Psoas muscle (tissue), 7 donors: ENCODE measurements at regions not wholly inside any gene's neighbourhood (a gene's known extent, or its start where the extent isn't known, plus 50 kb on each side); places are given as distances from the start of the nearest gene placed in this dataset.

Experiments used
- ATAC-seq, 4 donors: fragments of 200-7000 bp; cut with Tn5 transposase; one replicate each; pipeline ENCODE4 v1.9.1; 2020; ENCODE audit warnings: moderate library complexity in 3 of 4, mild to moderate bottlenecking in 2 of 4
- DNase-seq, 2 donors: peaks; one replicate each; pipeline ENCODE4 v3.0.0-alpha.2; 2020
- H3K27ac ChIP-seq: fragments of 200-600 bp; one replicate; pipeline ENCODE4 v1.8.0; 2022
- H3K27me3 ChIP-seq, 3 donors: fragments of 200-600 bp in 1 of 3; one replicate each; pipeline versions ENCODE4 v1.6.1 to v1.8.0; 2013 to 2022; ENCODE audit warnings: low read length in 2 of 3, mild to moderate bottlenecking in 2 of 3, moderate library complexity in 1 of 3; ENCODE audit not compliant: insufficient read depth in 3 of 3
- H3K36me3 ChIP-seq, 2 donors: fragments of 200-600 bp in 1 of 2; one replicate each; pipeline versions ENCODE4 v1.6.1 to v1.8.0; 2013 to 2022; ENCODE audit warnings: low read depth in 1 of 2, mild to moderate bottlenecking in 1 of 2, moderate library complexity in 1 of 2; ENCODE audit not compliant: insufficient read depth in 1 of 2
- H3K4me1 ChIP-seq: fragments of 200-600 bp; one replicate; pipeline ENCODE4 v1.8.0; 2022
- H3K4me3 ChIP-seq: fragments of 200-600 bp; one replicate; pipeline ENCODE4 v1.8.0; 2022; ENCODE audit warnings: mild to moderate bottlenecking
- H3K9me3 ChIP-seq: fragments of 200-600 bp; one replicate; pipeline ENCODE4 v1.8.0; 2022
- WGBS, 3 donors: extraction: QIAGEN DNeasy Blood & Tissue Kit; methylation state at CpG; one replicate each; pipeline versions ENCODE4 v1.1.6 to v1.1.7; 2013; 5-methylcytosine and 5-hydroxymethylcytosine counted together
- intact Hi-C, 2 donors: fragments of 100-400 bp; cut with DNase I; formaldehyde crosslinking; loops; one replicate each; pipeline versions ENCODE4 v1.11.0 to v1.14.2; 2022
- TF ChIP-seq, protein P1 (sequence below): fragments of 200-600 bp; IDR thresholded peaks from one replicate; pipeline ENCODE4 v1.8.0; 2022; ENCODE audit warnings: antibody characterized with exemption
- donor health status: healthy with polysubstance abuse.
- donor health status: DM: no; HTN: no; CAD: no; lungs with moderate emphysema.
- donor health status: Bipolar disorder and iron deficiency.
- donor health status: healthy.
- donor health status: DM: yes; HTN: yes; CAD: no.
- donor health status: DM: no; HTN: no; CAD: no.
- donor health status: DM: yes; HTN: yes; CAD: no.

DNA sequence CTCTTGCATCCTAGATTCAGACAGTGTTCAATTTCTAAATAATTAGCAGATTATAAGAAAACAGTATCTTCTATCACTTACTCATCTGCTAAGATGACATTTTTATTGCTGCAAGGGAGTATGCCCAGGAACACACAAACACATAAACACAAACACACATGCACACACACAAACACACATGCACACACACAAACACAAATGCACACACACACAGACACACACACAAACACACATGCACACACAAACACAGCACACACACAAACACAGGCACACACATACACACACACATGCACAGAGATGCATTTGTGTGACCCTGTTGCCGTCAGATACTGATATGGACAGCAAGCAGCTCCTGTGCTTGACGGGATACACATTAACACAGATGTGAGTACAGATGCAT is 612.9 kb downstream of the IRX1 start:
- 88 to 93% (median 90%) methylated on average over 2 of the region's 2 CpGs for WGBS, 3 donors
- TF ChIP-seq, protein P1, sequence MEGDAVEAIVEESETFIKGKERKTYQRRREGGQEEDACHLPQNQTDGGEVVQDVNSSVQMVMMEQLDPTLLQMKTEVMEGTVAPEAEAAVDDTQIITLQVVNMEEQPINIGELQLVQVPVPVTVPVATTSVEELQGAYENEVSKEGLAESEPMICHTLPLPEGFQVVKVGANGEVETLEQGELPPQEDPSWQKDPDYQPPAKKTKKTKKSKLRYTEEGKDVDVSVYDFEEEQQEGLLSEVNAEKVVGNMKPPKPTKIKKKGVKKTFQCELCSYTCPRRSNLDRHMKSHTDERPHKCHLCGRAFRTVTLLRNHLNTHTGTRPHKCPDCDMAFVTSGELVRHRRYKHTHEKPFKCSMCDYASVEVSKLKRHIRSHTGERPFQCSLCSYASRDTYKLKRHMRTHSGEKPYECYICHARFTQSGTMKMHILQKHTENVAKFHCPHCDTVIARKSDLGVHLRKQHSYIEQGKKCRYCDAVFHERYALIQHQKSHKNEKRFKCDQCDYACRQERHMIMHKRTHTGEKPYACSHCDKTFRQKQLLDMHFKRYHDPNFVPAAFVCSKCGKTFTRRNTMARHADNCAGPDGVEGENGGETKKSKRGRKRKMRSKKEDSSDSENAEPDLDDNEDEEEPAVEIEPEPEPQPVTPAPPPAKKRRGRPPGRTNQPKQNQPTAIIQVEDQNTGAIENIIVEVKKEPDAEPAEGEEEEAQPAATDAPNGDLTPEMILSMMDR, result no peak
- Histone ChIP-seq H3K27ac (no peak overlapping the region), H3K27me3 (no peaks in the 10 kb centered on the region), H3K4me3 (no peak overlapping the region), H3K36me3 (no peaks in the 10 kb centered on the region), H3K9me3 (no peaks in the 10 kb centered on the region), H3K4me1 (no peaks in the 10 kb centered on the region)
- intact Hi-C loops, result no loop called here
- DNase-seq (no peak), ATAC-seq (no peak)

DNA sequence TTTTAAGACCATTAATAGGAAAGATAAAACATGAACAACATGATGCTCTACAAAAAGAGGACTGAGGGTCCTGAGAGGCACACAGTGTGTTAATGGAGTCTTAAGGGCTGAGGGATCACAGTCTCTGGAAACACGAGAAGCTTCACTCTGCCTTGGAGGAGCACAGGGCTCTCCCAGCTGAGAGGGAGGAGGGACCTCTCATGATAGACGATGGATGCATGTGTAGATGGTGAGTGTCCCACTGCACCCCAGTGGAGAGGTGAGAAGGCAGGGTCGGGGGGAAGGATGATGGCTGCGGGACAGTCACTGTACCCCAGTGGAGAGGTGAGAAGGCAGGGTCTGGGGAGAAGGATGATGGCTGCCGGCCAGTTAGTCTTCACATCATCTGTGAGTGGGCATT is 613.4 kb downstream of the IRX1 start:
- TF ChIP-seq, protein P1, result no peak
- Histone ChIP-seq H3K27me3 (no peaks in the 10 kb centered on the region), H3K4me3 (no peak overlapping the region), H3K9me3 (no peaks in the 10 kb centered on the region), H3K27ac (no peak overlapping the region), H3K4me1 (no peaks in the 10 kb centered on the region), H3K36me3 (no peaks in the 10 kb centered on the region)
- ATAC-seq (no peak), DNase-seq (no peak)
- WGBS, 3 donors, result 76 to 86% (median 77%) methylated on average over 5 of the region's 5 CpGs
- intact Hi-C loops, result no loop called here

- WGBS, 3 donors, result 89 to 92% (median 91%) methylated on average over 9 of the region's 9 CpGs
- DNase-seq (no peak), ATAC-seq (no peak)
- H3K4me1 ChIP-seq, result no peaks in the 10 kb centered on the region
- H3K36me3 ChIP-seq, result no peaks in the 10 kb centered on the region
- H3K9me3 ChIP-seq, result no peaks in the 10 kb centered on the region
- H3K27me3 ChIP-seq, result no peaks in the 10 kb centered on the region
- no peak overlapping the region for H3K27ac ChIP-seq
- intact Hi-C loops, result no loop called here
- TF ChIP-seq, protein P1, result no peak
- no peak overlapping the region for H3K4me3 ChIP-seq
Observed at GRCh38 chr5:4212071-4212739, 616.6 kb downstream of the IRX1 start.

DNA sequence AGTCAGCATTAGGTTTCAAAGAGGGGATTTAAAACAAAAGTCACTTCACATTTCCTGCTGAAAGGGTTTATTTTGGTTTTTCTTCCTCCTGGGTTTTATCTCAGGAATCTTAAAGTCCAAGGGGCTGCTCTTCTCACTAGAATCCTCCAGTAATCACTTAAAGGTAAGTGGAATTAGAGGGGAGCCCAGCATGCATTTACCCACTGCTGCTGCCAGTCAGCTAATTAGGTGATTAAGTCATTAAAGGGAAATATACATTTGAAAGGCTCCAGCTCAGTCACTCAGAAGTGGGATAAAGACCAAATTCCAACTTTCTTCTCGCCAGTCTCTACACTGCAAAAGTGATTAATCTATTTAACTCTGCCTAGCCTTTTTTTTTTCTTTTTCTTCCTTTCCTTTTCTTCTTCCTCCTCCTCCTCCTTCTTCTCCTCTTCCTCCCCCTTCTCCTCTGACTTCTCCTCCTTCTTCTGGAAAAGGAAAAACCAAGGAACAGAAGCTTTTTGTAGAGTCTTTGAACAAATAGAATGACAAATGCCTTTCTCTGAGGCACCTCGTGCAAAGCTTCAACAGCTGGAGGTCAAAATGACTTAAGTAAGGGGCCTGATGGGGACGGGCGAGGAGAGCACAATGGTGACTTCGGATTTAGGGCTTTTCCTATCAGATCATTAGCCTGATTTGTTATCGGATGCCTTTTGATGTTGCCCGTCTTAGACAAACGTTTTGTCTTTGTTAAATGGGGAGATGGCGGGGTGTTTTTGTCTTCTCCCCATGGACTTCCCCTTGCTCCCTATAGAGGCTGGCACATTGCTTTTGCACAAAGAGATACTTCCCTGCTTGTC is 617.6 kb downstream of the IRX1 start:
- H3K4me1 ChIP-seq, result no peaks in the 10 kb centered on the region
- no peak overlapping the region for H3K4me3 ChIP-seq
- DNase-seq (no peak), ATAC-seq (no peak)
- TF ChIP-seq, protein P1, result no peak
- no peaks in the 10 kb centered on the region for H3K27me3 ChIP-seq
- H3K36me3 ChIP-seq, result no peaks in the 10 kb centered on the region
- no peaks in the 10 kb centered on the region for H3K9me3 ChIP-seq
- intact Hi-C loops, result no loop called here
- 41 to 54% (median 47%) methylated on average over 9 of the region's 9 CpGs for WGBS, 3 donors
- H3K27ac ChIP-seq, result no peak overlapping the region
